BE2C (cell line): ENCODE measurements at regions not wholly inside any gene's neighbourhood (a gene's known extent, or its start where the extent isn't known, plus 50 kb on each side); places are given as distances from the start of the nearest gene placed in this dataset.

ENCODE experiments used
- DNase-seq: peaks from one replicate; pipeline ENCODE4 v3.0.0-alpha.2; 2020
- H3K27me3 ChIP-seq: fragments of 250-450 bp; sonication (Bioruptor Pico); 2 replicates; pipeline ENCODE4 v1.5.1; 2020; ENCODE audit warnings: mild to moderate bottlenecking
- H3K36me3 ChIP-seq: fragments of 250-450 bp; sonication (Bioruptor Pico); 2 replicates; pipeline ENCODE4 v1.5.1; 2020; ENCODE audit warnings: mild to moderate bottlenecking
- H3K4me1 ChIP-seq: fragments of 250-450 bp; sonication (Bioruptor Pico); 2 replicates; pipeline ENCODE4 v1.5.1; 2020
- H3K4me3 ChIP-seq: 2 replicates; pipeline ENCODE4 v1.5.1; 2011; ENCODE audit warnings: low read depth, low read length
- H3K9me3 ChIP-seq: fragments of 250-450 bp; sonication (Bioruptor Pico); 2 replicates; pipeline ENCODE4 v1.5.1; 2020
- CTCF ChIP-seq: IDR thresholded peaks from 2 replicates; pipeline ENCODE4 v1.5.1; 2012; ENCODE audit warnings: mild to moderate bottlenecking, low read depth, low read length

GRCh38 chr5:133698646-133699526 is 86.5 kb upstream of the FSTL4 start:
- no peaks in the 10 kb centered on the region for H3K36me3 ChIP-seq
- DNase-seq: no peak
- no peaks in the 10 kb centered on the region for H3K9me3 ChIP-seq
- no peaks in the 10 kb centered on the region for H3K27me3 ChIP-seq
- H3K4me1 ChIP-seq: peaks cover 28% of the 10 kb centered on the region
- H3K4me3 ChIP-seq: no peak overlapping the region
- TF ChIP-seq CTCF: no peak

DNA sequence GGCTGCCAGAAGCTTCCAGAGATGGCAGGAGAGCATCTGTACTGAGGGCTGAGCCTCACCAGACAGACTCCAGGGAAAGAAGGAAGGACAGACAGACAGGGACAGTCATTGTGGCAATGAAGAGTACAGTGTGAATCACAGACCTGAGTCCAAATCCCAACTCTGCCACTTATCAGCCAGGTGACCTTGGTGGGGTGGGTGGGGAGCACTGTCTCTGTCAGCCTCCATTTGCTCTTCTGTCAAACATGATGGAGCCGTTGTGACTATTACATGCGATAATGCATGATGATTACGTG is 85.9 kb upstream of the FSTL4 start:
- no peaks in the 10 kb centered on the region for H3K27me3 ChIP-seq

DNA sequence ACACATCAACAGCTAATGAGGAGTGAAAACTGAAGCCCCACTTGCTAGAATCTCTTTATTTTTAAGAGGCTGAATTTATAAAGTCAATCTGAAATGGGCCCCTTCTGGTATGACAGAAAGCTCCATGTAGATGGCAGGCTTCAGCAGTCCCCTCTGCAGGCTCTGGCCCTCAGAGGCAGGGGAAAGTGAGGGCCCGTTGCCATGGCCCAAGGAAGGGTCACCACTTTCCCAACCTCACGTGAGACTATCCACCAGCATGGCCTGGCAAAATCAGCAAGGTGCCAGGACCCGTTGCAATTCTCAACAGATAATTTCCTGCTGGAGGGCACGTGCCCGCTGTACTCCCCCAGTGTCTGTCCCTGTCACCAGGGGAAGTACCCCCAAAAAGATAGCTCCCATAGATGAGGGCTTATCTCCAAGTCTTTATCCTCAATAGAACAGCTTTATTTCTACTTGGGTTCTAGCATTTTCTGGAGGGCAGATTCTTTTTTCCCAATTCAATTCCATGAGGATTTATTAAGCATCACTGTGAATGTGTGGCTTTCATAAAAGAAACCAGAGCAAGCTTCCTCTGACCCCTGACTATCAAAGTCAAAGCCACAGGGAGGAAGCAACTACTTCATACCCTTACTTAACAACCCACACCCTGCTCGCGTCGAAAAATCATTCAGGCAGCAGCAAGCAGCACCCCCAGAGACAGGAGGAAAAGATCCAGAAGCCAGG is 85.4 kb upstream of the FSTL4 start:
- TF ChIP-seq CTCF: no peak
- peaks cover 18% of the 10 kb centered on the region for H3K4me1 ChIP-seq
- no peak overlapping the region for H3K4me3 ChIP-seq
- H3K27me3 ChIP-seq: no peaks in the 10 kb centered on the region
- no peak for DNase-seq
- H3K9me3 ChIP-seq: no peaks in the 10 kb centered on the region
- H3K36me3 ChIP-seq: no peaks in the 10 kb centered on the region

More for the DNA sequence above, 85.9 kb upstream of the FSTL4 start:
- H3K4me3 ChIP-seq: no peak overlapping the region
- DNase-seq: no peak
- no peak for TF ChIP-seq CTCF
- no peaks in the 10 kb centered on the region for H3K36me3 ChIP-seq
- no peaks in the 10 kb centered on the region for H3K9me3 ChIP-seq
- H3K4me1 ChIP-seq: peaks cover 21% of the 10 kb centered on the region

- no peaks in the 10 kb centered on the region for H3K27me3 ChIP-seq
- no peaks in the 10 kb centered on the region for H3K36me3 ChIP-seq
- H3K4me1 ChIP-seq: peaks cover 10% of the 10 kb centered on the region
- H3K4me3 ChIP-seq: no peak overlapping the region
- no peak for TF ChIP-seq CTCF
- no peaks in the 10 kb centered on the region for H3K9me3 ChIP-seq
- no peak for DNase-seq
Observed at GRCh38 chr5:133696782-133697507, 84.6 kb upstream of the FSTL4 start.

- no peak for TF ChIP-seq CTCF
- Histone ChIP-seq H3K27me3 (no peaks in the 10 kb centered on the region), H3K4me1 (0 out of 2 replicates have a peak, but pooled peaks cover 5% of the 10 kb centered on the region), H3K9me3 (no peaks in the 10 kb centered on the region), H3K36me3 (no peaks in the 10 kb centered on the region), H3K4me3 (no peak overlapping the region)
- no peak for DNase-seq
Observed at GRCh38 chr5:133696006-133696584, 83.8 kb upstream of the FSTL4 start.
